SW480 (cell line): ENCODE measurements at regions not wholly inside any gene's neighbourhood (a gene's known extent, or its start where the extent isn't known, plus 50 kb on each side); places are given as distances from the start of the nearest gene placed in this dataset.

Experiments
- DNase-seq: peaks from one replicate; pipeline ENCODE4 v3.0.0-alpha.2; 2016; ENCODE audit warnings: low spot score

- DNase-seq, result no peak
These were observed 335.1 kb upstream of the POM121L12 start for GRCh38 chr7:52700349-52700748.

- DNase-seq, result peak; percentile 17
These were observed 339.3 kb upstream of the POM121L12 start for GRCh38 chr7:52695973-52696595.

DNA sequence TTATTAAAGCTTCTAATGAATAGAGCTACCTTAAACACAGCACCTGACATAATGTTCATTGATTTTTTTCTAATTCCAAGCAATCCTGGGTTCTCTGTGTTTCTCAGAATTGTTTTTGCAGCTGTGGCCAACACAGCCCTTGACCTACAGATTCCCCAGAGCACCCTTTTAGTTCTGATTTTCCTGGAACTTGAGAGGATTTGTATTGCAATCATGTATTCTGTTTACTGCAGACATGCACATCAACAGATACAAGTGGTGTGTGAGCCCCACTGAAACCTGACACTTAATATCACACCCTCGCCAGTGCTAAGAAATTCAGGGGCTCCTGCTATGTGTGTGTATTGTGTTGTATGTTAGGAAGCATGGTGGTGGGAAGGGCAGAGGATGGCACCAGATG, 344.2 kb upstream of the POM121L12 start:
- DNase-seq, result no peak

DNA sequence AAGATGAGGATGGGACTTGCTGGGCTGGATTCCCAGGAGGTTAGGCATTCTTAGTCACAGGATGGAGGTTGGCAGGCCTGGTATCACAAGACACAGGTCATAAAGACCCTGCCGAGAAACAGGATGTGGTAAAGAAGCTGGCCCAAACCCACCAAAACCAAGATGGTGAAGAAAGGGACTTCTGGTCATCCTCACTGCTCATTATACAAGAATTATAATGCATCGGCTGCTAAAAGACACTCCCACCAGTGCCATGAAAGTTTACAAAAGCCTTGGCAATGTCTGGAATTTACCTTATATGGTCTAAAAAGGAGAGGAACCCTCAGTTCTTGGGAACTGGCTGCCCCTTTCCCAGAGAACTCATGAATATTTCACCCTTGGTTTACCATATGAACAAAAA, 345.5 kb upstream of the POM121L12 start:
- DNase-seq, result no peak

DNA sequence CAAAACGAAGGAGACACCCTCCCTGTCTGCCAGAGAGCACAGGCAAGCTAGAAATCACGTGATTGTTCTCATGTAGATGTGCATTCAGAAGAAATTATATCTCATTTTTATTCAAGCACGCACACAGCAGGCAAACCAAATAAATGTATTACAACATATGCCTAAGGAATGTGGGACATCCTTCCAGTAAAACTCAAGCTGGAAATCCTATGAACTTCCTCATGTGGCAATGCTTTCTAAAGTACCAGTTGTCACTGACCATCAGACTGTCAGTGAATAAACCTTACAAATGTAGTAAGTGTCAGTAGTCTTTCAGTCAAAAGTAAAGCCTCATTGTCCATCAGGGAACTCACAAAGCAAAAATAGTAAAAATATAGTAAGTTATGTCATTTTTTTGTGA, 350.1 kb upstream of the POM121L12 start:
- no peak for DNase-seq

GRCh38 chr7:52684388-52684787, 351.0 kb upstream of the POM121L12 start:
- DNase-seq, result no peak

GRCh38 chr7:52682993-52683392, 352.4 kb upstream of the POM121L12 start:
- no peak for DNase-seq

- no peak for DNase-seq
These were observed 364.7 kb upstream of the POM121L12 start for GRCh38 chr7:52670608-52671225.

- DNase-seq, result no peak
These were observed 366.4 kb upstream of the POM121L12 start for GRCh38 chr7:52669031-52669430.

DNA sequence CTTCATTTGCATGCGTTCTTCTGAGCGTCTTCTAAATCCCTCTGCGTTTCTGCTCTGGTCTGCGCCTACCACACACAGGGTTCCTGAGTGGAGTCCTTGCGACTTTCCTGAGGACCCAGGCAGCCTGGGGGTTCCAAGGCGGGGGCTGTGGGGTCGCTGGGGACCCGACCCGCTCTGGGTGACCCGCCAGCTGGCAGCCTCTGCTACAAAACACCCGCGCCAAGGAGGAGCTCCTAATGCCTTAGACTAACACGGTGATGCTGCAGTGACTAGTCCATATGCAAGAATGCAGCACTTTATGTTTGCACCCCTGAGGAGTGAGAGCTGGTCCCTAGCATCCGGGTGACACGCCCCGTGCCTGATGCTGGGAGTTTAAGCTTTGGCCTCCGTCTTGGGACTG, 367.0 kb upstream of the POM121L12 start:
- DNase-seq, result no peak

- no peak for DNase-seq
These were observed 376.3 kb upstream of the POM121L12 start for GRCh38 chr7:52659178-52659577.

DNA sequence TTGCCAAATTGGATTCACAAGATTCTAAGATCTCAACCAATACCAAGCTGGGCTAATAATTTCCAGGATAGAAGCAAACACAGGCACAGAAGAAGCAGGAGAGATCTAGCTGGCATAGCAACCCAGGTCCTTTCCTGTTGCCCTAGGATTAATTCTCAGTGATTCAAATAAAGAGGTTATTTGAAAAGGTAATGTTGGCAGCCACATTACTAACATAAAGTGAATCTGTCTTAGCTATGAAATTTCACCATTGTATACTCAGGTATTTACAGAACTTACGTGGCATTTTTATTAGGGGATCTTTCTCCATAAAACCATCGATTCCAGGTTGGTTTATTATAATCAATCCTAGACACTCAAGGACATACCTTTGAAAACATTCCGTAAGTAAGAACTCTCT, 379.3 kb upstream of the POM121L12 start:
- DNase-seq, result no peak

DNA sequence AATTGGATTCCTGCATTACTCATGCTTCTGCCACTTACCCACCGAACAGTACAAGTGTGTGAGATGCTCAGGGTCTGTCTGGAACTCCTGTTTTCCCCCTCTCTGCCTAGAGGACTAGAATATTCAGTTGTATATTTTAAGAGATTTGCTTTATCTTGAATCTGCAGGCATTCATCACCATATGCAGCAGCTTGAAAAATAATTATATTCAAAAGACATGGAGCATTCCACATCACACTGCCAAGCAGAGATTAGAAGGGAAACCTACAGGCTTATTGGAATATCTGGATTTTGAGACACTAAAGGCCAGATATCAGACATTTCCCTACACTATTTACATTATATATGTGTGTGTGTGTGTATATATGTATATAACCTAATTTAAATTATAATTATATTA, 382.8 kb upstream of the POM121L12 start:
- DNase-seq, result no peak

DNA sequence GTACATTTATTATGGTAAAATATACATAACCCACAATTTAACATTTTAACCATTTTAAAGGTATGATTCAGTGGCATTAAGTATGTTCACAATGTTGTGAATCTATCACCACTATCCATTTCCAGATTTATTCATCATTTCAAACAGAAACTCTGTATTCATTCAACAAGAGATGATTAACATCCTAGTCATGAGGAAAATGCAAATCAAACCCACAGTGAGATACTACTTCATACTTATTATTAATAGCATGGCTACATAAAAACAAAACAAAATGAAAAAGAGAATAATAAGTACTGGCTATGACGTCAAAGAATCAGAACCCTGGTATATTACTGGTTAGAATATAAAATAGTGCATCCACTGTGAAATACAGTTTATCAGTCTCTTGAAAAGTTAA, 386.6 kb upstream of the POM121L12 start:
- no peak for DNase-seq

DNA sequence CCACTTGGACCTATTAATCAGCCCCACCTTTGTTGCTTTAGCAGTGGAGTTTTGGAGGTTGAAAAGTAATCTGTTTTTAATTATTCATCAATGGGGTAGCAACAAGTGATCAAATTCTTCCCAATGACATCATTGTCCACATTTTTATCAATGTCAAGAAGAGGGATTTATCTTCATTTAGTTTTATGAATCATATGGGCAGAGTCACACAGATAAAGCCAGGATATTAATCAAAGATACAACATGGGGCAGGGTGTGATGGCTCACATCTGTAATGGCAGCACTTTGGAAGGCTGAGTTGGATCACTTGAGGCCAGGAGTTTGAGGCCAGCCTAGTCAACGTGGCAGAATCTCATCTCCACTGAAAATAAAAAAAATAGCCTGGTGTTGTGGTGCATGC, 388.4 kb upstream of the POM121L12 start:
- no peak for DNase-seq

DNA sequence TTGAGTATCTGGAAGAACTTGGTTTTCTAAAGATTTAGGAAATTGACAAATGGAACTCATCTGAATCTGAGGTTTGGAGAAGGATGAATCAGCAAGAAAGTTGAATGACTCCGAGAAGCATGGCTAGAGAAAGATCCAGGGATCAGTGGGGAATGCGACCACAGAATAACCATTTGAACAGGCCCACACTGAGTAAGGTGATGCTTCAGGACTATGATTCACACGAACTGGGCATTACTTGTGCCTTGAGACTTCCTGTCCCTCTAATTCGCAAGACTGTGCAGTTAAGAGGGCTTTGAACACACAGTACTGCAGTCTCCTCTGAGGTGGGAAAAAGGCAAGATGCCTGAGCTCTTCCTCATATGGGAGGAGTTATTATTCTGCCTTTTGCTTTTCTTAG, 395.5 kb upstream of the POM121L12 start:
- no peak for DNase-seq

DNA sequence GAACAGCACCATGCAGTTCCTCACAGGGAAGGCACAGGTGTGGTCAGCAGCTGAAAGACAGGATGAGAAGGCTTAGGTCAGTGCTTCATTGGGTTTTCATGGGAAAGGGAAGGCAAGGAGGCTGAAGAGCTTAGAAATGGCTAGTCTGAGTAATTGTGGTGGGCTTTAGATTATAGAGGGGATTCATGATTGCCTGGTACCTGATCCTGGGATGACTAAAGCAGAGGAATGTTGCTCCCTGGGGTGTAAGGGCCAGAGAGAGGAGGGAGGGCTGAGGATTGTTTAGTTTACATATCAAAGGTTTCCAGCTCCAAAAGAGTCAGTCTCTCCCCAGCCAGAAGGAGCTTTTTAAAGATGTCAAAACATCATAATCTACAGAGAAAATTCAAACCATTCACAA, 396.3 kb upstream of the POM121L12 start:
- no peak for DNase-seq

DNA sequence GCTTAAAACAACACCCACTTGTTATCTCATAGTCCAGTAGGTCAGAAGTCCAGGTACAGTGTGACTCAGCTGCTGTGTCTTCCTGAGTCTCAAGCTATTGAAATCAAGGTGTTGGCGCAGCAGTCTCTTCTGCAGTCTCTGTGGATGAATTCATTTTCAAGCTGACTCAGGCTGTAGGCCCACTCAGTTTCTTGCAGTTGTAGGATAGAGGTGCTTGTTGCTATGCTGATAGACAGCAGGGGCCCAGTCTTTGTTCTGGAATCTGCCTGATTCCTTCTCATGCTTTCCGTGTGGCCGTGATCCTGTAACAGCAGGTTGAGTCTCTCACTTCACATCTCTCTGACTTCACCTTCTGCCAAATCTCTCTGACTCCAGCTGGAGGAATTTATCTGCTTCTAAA, 400.4 kb upstream of the POM121L12 start:
- DNase-seq, result no peak

- no peak for DNase-seq
These were observed 414.6 kb upstream of the POM121L12 start for GRCh38 chr7:52620849-52621248.

GRCh38 chr7:52616552-52616951, 418.9 kb upstream of the POM121L12 start:
- no peak for DNase-seq

DNA sequence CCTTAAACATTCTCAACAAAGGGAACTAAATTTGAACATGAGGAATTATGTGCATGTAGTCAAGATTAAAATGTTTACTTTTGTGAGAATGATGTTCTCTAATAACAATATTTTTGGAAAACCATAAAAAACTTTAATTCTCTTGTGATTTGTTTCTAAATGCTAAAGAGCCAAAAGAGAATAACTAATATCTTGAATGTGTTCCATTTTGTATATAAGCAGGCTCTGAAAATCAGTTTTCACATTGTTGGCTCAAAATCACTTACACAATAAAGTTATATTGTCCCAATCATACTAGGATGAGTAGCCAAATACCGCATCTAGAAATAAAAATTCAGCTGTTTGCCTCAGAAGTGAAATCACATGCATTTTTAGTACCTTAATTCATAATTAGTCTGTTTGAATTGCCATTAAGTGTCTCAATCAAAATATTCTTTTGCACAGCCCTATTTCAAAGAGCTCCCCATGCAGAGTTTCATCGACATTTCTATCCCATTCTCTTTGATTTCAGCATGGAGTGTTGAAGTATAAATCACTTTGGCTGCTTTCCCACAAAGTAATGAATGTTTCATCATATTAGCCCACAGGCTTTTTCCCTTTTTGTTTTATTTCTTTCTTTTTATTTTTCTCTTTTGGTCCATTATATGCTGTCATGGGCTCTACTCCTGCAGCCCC, 420.3 kb upstream of the POM121L12 start:
- no peak for DNase-seq

DNA sequence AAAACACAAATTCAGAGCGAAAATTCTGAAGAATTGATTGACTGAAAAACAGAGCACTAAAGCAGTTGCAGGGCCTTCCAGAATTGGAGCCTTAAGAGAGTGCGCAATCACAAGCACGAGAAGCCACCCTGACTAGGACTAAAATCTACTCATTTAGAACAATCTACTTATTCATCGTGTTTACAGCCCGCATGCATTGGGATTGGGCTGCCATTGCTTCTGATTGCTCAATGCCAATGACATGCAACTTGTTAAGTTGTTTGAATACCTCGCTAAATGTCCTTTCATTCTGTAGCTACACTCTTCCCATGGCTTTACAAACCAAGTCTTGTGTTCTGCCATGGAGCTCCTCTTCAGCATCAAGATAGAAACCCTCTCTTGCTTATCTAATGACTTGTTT, 425.9 kb upstream of the POM121L12 start:
- DNase-seq, result no peak

- no peak for DNase-seq
These were observed 442.7 kb upstream of the POM121L12 start for GRCh38 chr7:52592698-52593097.

- no peak for DNase-seq
These were observed 448.7 kb upstream of the POM121L12 start for GRCh38 chr7:52586704-52587103.
